ENCODE measurements at regions not wholly inside any gene's neighbourhood (a gene's known extent, or its start where the extent isn't known, plus 50 kb on each side); places are given as distances from the start of the nearest gene placed in this dataset.
"Not testable (repeated sequence)": the region's sequence is repeated elsewhere in the genome, so short reads cannot be mapped to it uniquely, and the experiment has no call there.

DNA sequence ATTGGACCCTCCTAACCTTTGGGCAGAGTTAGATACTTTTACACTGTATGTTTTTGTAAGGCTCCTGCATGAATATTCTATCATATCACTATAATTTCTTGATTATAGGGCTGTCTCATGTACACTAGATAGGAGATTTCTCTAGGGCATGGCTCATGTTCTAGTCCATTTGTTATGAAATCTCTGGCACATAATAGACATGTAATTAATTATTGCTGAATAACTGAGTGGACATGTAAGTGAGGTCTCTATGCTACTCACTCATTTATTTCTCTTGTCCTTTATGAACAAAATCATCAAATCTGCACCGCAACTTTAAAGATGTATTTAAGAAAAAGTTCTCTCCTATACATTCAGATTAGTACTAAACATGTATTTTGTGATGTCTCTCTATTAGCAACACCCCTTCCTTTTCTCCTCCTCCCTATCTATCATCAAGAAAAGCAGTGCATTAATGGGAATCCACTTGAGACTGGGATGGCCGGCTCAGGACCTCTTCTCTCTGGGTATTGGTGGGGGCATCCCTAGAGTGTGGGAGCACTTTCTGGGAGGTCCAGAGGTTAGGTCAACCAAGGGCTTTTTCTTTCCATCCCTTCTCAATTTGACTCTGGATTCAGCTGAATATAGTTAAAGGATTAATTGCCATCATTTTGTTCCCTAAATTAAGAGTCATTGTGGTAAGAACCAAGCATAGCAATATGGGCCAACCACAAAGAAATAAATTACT is 168.0 kb upstream of the HMGA2 start:
- DNase-seq (ENCODE audit: low spot score), result no peak

DNA sequence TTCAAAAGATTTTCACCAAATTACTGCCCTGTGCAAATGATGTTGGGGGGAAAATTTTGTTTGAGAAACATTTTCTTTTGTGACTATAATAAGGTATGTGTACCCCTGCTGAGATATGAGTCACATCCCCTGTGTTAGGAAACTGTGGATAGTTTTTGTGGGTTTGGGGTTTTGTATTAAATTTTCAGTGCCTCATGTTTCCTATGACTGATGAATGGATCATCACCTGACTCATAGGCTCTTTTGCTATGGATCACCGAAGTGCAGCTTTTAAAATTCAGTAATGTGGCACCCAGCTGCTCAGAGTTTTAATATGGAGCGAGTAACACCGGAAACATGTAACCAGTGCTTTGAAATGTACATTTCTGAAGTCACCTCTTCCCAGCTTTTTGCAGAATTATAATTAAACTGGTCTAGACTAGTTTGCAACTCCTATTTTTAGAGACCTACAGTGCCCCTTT is 167.4 kb upstream of the HMGA2 start:
- no peak for DNase-seq (ENCODE audit: low spot score)

DNA sequence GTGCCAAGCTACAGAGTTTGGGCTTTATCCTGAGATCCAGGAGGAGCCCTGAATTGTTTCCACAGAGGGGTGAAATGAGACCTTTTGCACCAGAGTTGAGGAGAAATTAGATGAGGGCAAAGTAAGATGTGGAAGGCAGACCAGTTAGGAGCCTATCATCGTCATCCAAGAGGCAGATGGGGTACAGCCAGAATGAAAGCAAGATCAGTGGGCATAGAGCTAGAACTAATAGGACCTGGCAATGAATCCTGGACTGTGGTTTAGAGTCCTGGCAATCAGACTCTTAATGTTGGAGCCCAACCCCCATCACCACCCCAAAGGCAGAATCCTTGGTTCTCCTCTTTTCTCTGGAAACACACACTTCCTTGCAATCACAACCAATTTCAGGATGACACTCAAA is 166.6 kb upstream of the HMGA2 start:
- no peak for DNase-seq (ENCODE audit: low spot score)

DNA sequence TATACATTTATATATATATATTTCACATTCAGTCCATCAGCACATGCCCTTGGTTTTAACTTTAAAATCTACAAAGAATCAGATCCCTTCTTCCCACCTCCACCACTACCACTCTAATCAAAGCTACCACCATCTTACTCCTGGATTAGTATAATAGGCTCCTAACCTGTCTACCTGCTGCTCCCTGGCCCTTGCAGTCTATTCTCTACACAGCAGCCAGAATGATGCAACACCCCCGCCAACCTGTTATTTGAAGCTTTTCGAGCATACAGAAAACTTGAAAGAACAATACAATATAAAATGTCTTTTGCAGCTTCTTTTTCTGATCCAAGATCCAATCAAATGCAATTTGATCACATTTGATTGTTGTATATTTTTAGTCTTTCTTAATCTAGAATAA is 165.9 kb upstream of the HMGA2 start:
- DNase-seq (ENCODE audit: low spot score), result no peak

DNA sequence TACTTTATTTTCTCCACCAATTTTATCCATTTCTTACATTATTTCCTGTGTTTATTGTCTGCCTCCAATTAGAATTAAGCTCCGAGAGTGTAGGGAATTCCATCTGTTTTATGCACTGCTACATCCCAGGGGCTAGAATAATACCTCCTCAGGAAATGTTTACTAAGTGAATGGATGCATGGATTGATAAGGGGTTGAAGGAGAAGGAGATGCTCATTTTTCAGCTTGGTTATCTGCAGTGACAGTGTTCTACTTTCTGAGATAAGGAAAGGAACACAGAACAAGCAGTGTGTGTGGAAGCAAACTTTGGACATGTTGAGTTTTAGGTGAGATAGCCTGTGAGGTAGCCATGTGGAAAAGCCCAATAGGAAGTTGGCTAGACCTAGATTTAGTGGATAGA is 164.6 kb upstream of the HMGA2 start:
- DNase-seq (ENCODE audit: low spot score), result no peak

DNA sequence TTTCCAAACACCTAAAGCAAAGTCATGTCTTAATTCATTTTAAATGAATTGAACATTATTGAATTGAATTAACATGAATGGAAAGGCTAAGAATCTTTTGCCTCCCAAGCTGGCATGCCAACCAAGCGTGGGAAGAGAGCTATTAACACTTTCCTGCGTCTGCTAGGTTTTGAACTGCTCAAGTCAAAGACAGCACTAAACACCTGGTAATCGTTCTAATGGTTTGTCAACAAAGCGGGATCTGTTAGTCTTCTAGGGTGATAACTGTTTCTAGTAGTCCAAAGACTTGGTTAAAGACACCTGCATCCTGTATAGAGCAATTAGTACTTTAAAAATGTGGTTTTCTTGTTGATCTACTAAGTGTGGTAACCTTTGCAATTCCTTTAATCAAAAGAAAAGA is 164.2 kb upstream of the HMGA2 start:
- DNase-seq (ENCODE audit: low spot score), result no peak

DNA sequence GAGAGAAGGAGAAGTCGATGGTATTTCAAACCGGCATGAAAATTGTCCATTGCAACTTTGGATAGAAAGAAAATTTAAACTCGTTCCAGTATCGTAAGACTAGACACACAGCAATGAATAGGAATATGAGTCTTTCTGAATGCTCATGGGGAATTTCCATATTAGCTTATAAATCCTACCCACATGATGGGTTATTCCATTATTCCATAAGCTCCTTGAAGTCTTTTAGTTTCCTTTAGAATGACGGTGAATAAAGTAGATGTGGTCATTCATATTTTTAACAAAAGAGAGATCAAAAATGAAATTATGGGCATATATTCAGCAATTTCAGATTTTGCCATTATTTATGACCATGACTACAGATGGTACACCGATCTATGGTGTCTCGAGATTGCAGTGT is 163.4 kb upstream of the HMGA2 start:
- DNase-seq (ENCODE audit: low spot score), result no peak

DNA sequence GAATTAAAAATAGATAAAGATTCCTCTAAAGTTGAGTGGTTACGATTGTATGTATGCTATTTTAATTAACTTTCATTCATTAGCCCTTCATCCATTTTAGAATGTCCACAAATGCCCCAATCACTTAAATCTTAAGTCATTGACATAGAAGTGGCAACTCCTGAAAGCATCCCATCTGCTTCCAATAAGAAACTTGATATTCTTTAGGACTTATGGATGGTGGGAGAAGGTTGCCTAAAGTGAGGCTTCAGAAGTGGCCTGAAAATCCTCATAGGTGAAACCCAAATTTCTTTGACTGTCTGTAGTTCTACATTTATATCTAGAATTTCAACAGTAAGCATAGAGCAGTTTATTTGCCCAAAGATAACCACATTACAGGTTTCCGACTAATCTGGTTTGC is 161.7 kb upstream of the HMGA2 start:
- DNase-seq (ENCODE audit: low spot score), result no peak

DNA sequence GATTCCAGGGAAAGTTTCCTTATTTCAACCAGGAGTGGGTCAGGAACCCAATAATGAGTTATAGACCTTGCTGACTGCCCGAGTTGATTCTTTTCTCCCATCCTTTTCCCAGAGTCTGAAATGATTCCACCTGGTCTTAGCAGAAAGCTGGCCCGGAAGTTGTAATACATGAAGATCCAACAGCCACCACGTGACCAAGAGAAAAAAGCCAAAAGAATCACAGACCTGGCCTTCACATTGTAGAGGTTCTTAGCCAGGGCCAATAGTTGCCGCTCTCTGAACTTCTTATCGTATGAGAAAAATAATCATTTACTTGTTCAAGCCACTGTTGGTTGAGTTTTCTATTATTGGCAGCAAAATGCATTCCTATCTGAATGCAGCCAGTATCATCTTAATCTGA is 161.2 kb upstream of the HMGA2 start:
- no peak for DNase-seq (ENCODE audit: low spot score)

DNA sequence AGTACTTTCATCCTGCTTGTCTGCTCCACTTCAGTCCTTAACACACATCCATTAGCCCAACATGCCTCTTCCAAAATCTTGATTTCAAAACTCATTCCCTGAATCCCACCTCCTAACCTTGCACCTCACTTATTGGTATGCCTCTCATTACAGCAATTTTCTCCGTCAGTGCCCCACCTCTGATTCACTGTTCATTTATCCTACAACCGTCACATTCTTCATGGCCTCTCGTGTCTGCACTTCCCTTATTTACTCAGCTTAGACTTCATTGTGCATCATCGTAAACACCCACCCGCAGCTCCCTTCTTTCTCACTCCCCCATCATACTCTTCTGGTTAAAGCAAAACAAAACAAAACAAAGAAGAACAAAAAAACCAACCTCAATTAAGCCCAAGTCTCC is 160.6 kb upstream of the HMGA2 start:
- no peak for DNase-seq (ENCODE audit: low spot score)

DNA sequence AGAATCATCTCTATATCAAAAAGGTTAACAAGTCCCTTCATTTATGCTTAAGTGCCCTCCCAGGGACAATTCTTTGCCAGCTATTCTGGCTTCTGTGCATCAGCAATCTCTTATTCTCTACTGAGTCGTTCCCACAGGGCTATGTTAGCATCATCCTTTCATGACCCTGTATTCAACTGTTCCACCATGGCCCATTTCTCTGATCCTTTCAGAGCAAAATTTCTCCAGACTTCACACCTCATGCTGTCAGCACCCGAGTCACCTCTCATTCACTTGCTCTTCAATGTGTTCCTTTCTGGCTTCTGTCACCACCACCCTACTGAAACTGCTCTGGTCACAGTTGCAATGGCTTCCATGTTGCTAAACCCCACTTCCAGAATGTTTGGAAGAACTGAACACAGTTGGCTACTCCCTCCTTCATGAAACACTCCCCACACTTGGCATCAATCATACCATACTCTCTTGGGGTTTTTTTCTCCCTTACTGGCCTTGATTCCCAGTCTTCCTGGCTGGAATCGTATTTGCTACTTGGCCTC is 159.5 kb upstream of the HMGA2 start:
- no peak for DNase-seq (ENCODE audit: low spot score)

DNA sequence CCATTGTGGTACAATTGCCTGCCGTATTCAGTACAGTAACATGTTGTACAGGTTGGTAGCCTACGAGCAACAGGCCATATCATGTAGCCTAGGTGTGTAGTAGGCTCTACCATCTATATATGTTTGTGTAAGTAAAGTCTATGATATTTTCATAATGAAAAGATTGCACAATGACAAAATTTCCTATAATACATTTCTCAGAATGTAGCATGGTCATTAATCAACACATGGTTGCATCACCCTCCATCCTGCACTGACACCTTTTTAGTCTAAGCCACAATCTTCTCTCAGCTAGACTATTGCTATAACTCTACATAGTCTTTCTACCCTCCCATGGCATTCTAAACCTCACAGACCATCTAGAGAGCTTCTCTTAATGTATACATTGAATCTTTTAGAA is 158.5 kb upstream of the HMGA2 start:
- no peak for DNase-seq (ENCODE audit: low spot score)

DNA sequence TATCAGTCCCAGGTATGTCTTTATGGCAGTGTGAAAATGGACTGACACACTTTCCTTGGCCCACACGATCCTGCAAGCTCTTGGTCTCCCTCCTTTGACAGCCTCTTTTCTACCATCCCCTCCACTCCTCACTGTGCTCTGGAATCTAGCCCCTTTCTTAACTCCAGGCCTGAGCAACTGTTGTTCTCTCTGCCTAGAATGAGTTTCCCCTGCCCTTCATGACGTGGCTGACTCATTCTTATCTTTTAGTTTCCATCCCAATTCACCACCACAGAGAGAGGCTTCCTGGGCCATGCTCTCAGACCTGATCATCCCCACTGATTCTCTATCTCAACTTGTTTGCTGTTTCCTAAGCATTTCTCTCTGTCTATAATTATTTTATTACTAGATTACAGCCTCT is 157.4 kb upstream of the HMGA2 start:
- DNase-seq (ENCODE audit: low spot score), result no peak

DNA sequence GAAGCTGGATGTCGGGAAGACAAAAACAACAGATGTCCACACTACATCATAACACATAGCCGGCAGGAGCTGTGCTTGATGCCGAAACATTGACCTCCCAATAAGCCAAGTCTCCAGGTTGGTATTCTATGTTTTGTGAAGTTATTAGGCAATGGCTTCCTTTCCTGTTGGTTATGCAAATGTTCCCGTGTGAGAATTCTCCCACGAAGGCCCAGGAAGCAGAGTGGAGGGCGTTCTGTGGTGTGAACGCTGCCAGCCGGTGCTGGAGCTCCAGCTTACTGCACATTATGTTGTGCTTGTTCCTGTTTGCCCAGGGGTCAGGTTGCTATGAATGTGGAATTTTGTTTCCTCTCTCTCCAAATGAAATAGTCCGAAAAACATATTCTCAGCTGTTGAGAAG is 156.4 kb upstream of the HMGA2 start:
- no peak for DNase-seq (ENCODE audit: low spot score)

DNA sequence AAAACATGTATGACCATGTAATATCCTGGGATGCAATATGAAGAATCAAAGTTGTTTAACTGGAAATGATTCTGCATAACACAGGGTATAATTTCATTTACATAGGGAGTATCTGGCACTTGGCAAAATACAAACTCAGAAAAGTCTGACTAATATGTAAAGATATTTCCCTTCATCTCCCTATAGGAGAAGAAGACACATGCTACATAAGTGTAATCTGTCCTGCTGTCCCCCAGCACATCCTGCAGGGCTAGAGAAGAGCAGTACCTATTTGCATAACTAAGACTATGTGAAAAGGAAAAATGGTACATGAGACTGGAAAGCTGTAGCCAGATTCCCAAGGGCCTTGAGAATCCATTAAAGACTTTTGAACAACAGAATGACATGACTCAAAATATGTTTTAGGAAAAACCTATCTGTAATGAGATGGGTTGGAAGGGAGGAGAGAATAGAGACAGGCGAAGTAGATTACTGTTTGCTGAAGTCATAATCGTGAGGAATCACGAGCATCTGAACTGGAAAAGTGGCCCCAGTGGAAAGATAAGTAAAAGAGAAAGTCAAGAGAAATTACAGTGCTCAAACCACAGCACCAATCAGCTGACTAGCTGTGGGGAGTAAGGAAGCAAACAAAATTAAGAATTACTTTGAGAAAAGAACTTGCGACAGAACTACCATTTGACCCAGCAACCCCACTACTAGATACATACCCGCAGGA is 155.1 kb upstream of the HMGA2 start:
- no peak for DNase-seq (ENCODE audit: low spot score)

DNA sequence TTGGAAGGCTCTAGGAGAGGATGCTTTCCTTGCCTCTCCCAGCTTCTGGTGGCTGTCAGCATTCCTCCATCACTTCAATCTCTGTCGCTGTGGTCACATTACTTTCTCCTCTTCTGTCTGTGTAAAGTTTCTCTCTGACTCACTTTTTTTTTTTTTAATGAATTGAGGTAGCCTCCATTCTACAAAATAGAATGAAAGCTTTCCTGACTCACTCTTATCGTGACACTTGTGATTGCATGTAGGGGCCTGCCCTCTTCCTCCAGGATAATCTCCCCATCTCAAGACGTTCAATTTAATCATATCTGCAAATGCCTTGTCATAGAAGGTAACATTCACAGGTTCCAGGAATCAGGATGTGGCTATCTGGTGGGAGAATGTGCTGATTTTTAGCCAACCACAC is 153.5 kb upstream of the HMGA2 start:
- DNase-seq (ENCODE audit: low spot score), result no peak

DNA sequence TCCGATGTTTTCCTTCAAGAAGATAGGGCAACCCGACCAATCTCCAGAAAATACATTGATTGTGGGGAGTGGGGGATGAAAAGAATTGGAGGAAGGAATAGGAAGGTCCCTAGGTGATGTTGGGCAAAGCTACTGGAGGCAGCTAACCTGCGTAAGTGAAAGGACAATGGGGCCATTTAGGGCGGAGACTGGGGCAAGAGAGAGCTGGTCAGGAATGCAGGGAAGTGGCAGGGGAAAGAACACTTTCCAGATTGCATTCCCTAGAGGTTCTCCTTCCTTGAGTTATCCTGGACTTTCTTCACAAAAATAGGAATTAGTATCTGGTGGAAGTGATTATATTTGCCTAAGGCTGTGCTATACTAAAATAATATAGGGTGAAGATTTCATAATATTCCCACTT is 151.8 kb upstream of the HMGA2 start:
- no peak for DNase-seq (ENCODE audit: low spot score)

DNA sequence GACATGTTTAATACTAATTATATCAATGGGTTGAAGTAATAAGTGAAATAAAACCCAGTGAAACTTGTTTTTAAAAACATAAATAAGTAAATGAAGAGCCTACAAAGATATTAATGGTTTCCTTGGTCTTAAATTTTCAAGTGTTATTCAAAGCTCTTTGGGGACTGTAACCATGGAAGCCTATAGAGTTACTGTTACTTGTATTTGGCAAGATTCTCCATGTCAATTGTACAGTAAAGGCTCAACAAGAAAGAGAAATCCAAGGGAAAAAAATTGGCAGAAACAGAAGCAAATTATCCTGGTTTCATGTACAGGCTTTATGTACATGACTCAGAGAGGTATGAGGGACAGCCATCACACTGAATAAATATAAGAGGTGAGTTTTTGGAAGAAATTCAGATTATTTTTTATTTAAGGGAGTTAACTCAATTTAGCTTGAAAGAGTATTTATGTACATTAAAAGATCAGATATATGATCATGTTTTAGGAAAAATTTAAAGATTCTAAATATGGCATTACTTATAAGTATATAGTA is 151.1 kb upstream of the HMGA2 start:
- DNase-seq (ENCODE audit: low spot score), result no peak

DNA sequence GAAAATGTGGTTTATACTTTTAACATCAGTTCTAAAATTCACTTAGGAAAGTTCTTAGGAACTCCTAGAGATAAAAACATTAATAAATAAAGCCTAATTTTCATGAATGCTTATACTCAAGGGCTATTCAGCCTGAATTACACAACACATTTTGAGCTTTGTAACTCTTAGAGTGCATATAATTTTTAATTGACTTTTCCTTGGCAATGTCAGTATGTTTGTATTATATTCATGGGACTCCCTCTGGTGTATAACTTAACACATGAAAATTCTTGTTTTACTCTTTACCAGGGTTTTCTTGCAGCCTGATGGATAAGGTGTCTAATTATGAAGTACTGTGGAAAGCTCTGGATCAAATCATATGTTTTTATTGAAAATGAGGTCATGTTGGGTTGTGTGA is 150.6 kb upstream of the HMGA2 start:
- DNase-seq (ENCODE audit: low spot score), result no peak

DNA sequence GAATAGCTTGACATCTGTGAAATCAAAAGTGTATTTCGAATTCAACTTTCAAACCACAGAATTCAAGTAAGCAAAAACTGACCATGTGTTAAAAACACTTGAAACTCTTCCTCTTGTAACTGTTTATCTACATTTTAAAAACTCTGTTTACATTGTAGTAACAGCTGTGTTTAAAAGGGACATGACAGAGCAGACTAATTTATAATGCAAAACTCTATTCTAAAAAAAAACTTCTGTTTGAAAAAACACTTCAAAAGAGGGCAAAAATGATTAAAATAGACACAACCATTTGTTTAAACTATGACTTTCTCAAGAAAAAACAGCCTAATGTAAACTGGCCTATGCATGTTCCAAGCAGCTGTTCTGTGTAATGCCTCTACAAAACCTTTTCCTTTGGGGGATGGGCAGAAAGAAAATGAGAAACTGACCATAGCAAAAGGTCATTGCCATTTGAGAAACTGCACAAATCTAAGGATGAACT is 149.1 kb upstream of the HMGA2 start:
- no peak for DNase-seq (ENCODE audit: low spot score)

DNA sequence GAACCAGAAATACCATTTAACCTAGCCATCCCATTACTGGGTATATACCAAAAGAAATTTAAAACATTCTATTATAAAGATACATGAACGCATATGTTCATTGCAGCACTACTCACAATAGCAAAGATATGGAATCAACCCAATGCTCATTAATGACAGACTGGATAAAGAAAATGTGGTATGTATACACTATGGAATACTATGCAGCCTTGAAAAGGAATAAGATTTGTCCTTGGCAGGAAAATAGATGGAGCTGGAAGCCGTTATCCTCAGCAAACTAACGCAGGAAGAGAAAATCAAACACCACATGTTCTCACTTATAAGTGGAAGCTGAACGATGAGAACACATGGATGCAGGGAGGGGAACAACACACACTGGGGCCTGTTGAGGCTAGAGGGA is 146.1 kb upstream of the HMGA2 start:
- not testable (repeated sequence) for DNase-seq (ENCODE audit: low spot score)

DNA sequence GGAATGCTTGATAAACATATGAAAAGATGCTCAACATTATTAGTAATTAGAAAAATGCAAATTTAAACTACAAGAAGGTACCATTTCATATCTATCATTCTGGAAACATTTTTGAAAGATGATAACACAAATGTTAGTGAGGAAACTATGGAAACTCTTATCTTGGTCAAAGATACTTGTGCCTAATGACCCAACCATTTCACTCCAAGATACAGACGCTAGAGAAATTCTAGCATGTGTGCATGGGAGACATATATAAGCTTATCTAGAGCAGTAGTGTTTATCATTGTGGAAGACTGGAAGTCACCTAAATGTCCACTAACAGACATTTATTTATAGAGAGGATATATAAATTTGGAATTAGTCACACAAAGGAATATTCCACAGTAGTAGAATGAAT is 143.1 kb upstream of the HMGA2 start:
- no peak for DNase-seq (ENCODE audit: low spot score)

DNA sequence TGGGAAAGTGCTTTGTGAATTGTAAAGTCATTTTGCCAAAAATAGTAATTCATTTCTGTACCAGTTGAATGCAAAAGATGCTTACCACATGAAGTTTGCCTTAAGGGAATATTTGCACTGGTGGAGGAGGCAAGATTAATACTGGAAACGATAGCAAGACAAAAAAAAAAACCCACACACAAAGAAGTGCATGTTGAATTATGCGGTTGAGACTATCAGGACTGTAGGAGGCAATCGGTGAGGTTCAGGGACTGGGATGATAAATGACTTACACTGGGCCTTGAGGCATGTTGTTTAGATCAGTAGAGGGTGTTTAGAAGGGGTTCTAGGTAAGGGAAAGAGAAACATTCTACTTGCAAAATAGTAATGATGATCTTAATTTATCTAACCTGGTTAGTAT is 142.2 kb upstream of the HMGA2 start:
- no peak for DNase-seq (ENCODE audit: low spot score)
